Fibroblast of lung (primary cell): ENCODE measurements at regions not wholly inside any gene's neighbourhood (a gene's known extent, or its start where the extent isn't known, plus 50 kb on each side); places are given as distances from the start of the nearest gene placed in this dataset.

ENCODE experiments used
- DNase-seq, 2 donors: peaks; one replicate each; pipeline versions ENCODE4 v3.0.0 to v3.0.0-alpha.2; 2010; ENCODE audit warnings: low read depth in 2 of 2
- H2AFZ ChIP-seq: 2 replicates; pipeline ENCODE4 v1.5.1; 2012; ENCODE audit warnings: low read length, control low read depth, inconsistent platforms
- H3K27ac ChIP-seq: 2 replicates; pipeline ENCODE4 v1.5.1; 2011; ENCODE audit warnings: low read length, control low read depth; ENCODE audit not compliant: insufficient read depth
- H3K27me3 ChIP-seq: 2 replicates; pipeline ENCODE4 v1.5.1; 2011; ENCODE audit warnings: mild to moderate bottlenecking, low read length; ENCODE audit not compliant: control insufficient read depth, insufficient read depth
- H3K36me3 ChIP-seq: 2 replicates; pipeline ENCODE4 v1.5.1; 2011; ENCODE audit warnings: low read length; ENCODE audit not compliant: control insufficient read depth, insufficient read depth
- H3K4me1 ChIP-seq: 2 replicates; pipeline ENCODE4 v1.5.1; 2011; ENCODE audit warnings: low read length; ENCODE audit not compliant: control insufficient read depth, insufficient read depth; ENCODE audit errors: extremely low read depth
- H3K4me2 ChIP-seq: 2 replicates; pipeline ENCODE4 v1.5.1; 2011; ENCODE audit warnings: low read length, control low read depth; ENCODE audit not compliant: insufficient read depth; ENCODE audit errors: extremely low read depth
- H3K4me3 ChIP-seq, 4 experiments: fragments of 200-600 bp in 1 of 4; sonication (generic) in 1 of 4; replicated peaks in 1 of 4; 2 replicates each; pipeline ENCODE4 v1.5.1; 2011 to 2016; ENCODE audit warnings: low read length in 4 of 4, low read depth in 3 of 4, mild to moderate bottlenecking in 3 of 4, control low read depth in 2 of 4, inconsistent platforms in 1 of 4, mixed read lengths in 1 of 4; ENCODE audit not compliant: insufficient read depth in 1 of 4; ENCODE audit errors: control extremely low read depth in 1 of 4
- H3K79me2 ChIP-seq: 2 replicates; pipeline ENCODE4 v1.5.1; 2012; ENCODE audit warnings: mild to moderate bottlenecking, low read length, inconsistent platforms; ENCODE audit not compliant: control insufficient read depth, insufficient read depth
- H3K9ac ChIP-seq: 2 replicates; pipeline ENCODE4 v1.5.1; 2011; ENCODE audit warnings: mild to moderate bottlenecking, low read length, control low read depth; ENCODE audit not compliant: insufficient read depth
- H3K9me3 ChIP-seq: 2 replicates; pipeline ENCODE4 v1.5.1; 2012; ENCODE audit warnings: low read depth, low read length; ENCODE audit not compliant: control insufficient read depth, insufficient read depth
- H4K20me1 ChIP-seq: 2 replicates; pipeline ENCODE4 v1.5.1; 2011; ENCODE audit warnings: low read length; ENCODE audit not compliant: control insufficient read depth, insufficient read depth; ENCODE audit errors: extremely low read depth
- EZH2 ChIP-seq: IDR thresholded peaks from 2 replicates; pipeline ENCODE4 v1.5.1; 2012; ENCODE audit warnings: low read length, control low read depth, mild to moderate bottlenecking; ENCODE audit errors: missing control alignments
- TF ChIP-seq, protein P1 (sequence below), 2 donors: IDR thresholded peaks in 1 of 2; conservative IDR thresholded peaks in 1 of 2; 1 replicate in 1 of 2; 2 replicates in 1 of 2; pipeline ENCODE4 v1.5.1; 2011 to 2012; ENCODE audit warnings: low read length in 2 of 2, control low read depth in 1 of 2, inconsistent platforms in 1 of 2, low read depth in 1 of 2, mild to moderate bottlenecking in 1 of 2

- DNase-seq: no peak
- Histone ChIP-seq H3K4me2 (no peak overlapping the region), H3K4me1 (no peaks in the 10 kb centered on the region), H3K4me3 (no peak overlapping the region), H3K27ac (no peak overlapping the region), H2AFZ (no peak overlapping the region), H3K36me3 (no peaks in the 10 kb centered on the region), H3K79me2 (no peaks in the 10 kb centered on the region), H3K9ac (no peak overlapping the region), H4K20me1 (no peaks in the 10 kb centered on the region), H3K27me3 (no peaks in the 10 kb centered on the region), H3K9me3 (no peaks in the 10 kb centered on the region)
- TF ChIP-seq, protein P1, sequence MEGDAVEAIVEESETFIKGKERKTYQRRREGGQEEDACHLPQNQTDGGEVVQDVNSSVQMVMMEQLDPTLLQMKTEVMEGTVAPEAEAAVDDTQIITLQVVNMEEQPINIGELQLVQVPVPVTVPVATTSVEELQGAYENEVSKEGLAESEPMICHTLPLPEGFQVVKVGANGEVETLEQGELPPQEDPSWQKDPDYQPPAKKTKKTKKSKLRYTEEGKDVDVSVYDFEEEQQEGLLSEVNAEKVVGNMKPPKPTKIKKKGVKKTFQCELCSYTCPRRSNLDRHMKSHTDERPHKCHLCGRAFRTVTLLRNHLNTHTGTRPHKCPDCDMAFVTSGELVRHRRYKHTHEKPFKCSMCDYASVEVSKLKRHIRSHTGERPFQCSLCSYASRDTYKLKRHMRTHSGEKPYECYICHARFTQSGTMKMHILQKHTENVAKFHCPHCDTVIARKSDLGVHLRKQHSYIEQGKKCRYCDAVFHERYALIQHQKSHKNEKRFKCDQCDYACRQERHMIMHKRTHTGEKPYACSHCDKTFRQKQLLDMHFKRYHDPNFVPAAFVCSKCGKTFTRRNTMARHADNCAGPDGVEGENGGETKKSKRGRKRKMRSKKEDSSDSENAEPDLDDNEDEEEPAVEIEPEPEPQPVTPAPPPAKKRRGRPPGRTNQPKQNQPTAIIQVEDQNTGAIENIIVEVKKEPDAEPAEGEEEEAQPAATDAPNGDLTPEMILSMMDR (conservative IDR thresholded peaks at IDR 0.05 in 1 of 2, IDR thresholded peaks at IDR 0.05 in 1 of 2; ENCODE audit: low read depth in 1 of 2, low read length in 2 of 2): no peak
- TF ChIP-seq EZH2: no peak
Measured at GRCh38 chr2:8461341-8461740, 220.5 kb upstream of the ID2 start.

DNA sequence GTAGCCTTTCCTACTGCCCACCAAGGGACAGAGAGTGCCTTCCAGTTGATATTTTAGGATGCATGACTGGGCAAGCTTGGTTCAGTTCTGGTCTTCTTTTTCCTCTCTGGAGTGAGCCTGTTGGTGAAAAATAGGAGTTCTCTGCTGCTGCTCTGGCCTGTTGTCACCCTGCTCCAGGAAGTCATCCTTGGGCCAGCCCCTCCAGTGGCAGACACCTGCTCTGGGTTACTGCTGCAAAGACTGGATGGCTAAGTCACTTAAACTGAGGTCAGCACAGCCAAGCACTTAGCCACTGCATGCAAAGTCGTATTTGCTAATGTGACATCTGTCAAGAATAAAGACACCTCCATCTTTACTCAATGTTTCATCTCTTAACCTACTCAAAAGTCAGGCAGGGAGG is 219.6 kb upstream of the ID2 start:
- TF ChIP-seq EZH2: no peak
- TF ChIP-seq, protein P1 (conservative IDR thresholded peaks at IDR 0.05 in 1 of 2, IDR thresholded peaks at IDR 0.05 in 1 of 2; ENCODE audit: low read depth in 1 of 2, low read length in 2 of 2): no peak
- no peaks in the 10 kb centered on the region for H3K79me2 ChIP-seq
- no peaks in the 10 kb centered on the region for H3K36me3 ChIP-seq
- H3K9ac ChIP-seq: no peak overlapping the region
- no peak overlapping the region for H3K4me2 ChIP-seq
- H3K27me3 ChIP-seq: no peaks in the 10 kb centered on the region
- H3K27ac ChIP-seq: no peak overlapping the region
- no peaks in the 10 kb centered on the region for H3K4me1 ChIP-seq
- H3K4me3 ChIP-seq: no peak overlapping the region
- no peak for DNase-seq
- no peaks in the 10 kb centered on the region for H3K9me3 ChIP-seq
- no peak overlapping the region for H2AFZ ChIP-seq
- no peaks in the 10 kb centered on the region for H4K20me1 ChIP-seq

- TF ChIP-seq, protein P1 (conservative IDR thresholded peaks at IDR 0.05 in 1 of 2, IDR thresholded peaks at IDR 0.05 in 1 of 2; ENCODE audit: low read depth in 1 of 2, low read length in 2 of 2): no peak
- no peak for TF ChIP-seq EZH2
Measured at GRCh38 chr2:8462899-8463648, 218.8 kb upstream of the ID2 start.

More at GRCh38 chr2:8462899-8463648, 218.8 kb upstream of the ID2 start:
- no peaks in the 10 kb centered on the region for H3K27me3 ChIP-seq
- no peak for DNase-seq
- H3K9me3 ChIP-seq: no peaks in the 10 kb centered on the region
- H3K4me3 ChIP-seq: no peak overlapping the region
- no peak overlapping the region for H2AFZ ChIP-seq
- H3K36me3 ChIP-seq: no peaks in the 10 kb centered on the region
- H3K4me1 ChIP-seq: no peaks in the 10 kb centered on the region
- H3K79me2 ChIP-seq: no peaks in the 10 kb centered on the region
- no peak overlapping the region for H3K4me2 ChIP-seq
- H3K9ac ChIP-seq: no peak overlapping the region
- H3K27ac ChIP-seq: no peak overlapping the region
- H4K20me1 ChIP-seq: no peaks in the 10 kb centered on the region
